GM12878 (cell line): ENCODE measurements at regions not wholly inside any gene's neighbourhood (a gene's known extent, or its start where the extent isn't known, plus 50 kb on each side); places are given as distances from the start of the nearest gene placed in this dataset.

Experiments used
- ATAC-seq: fragments of 200-7000 bp; cut with Tn5 transposase; 3 replicates; pipeline ENCODE4 v1.9.1; 2020; ENCODE audit warnings: mild to moderate bottlenecking, moderate library complexity
- BruUV-seq: library from RNA; stranded (reverse); fragments of 400-500 nt; replicated peaks from 2 replicates; lab custom pipeline; 2021; lab: Mats Ljungman, UMichigan
- CTCF ChIA-PET: fragments of 300-600 bp; sonication (Branson Sonifier 250); formaldehyde crosslinking; extraction: SDS; loops from one replicate; lab custom pipeline; 2021; ENCODE audit warnings: inconsistent platforms; lab: Yijun Ruan, JAX
- POLR2A ChIA-PET: fragments of 350-600 bp; formaldehyde crosslinking; extraction: SDS; loops from one replicate; lab custom pipeline; 2021; ENCODE audit warnings: inconsistent platforms; lab: Charles Lee
- RAD21 ChIA-PET: fragments of 300-600 bp; sonication (Branson Sonifier 250); formaldehyde crosslinking; loops from one replicate; lab custom pipeline; 2023; ENCODE audit warnings: antibody characterized with exemption; ENCODE audit not compliant: unreplicated experiment; lab: Charles Lee
- SMC1A ChIA-PET: fragments of 300-600 bp; sonication (Branson Sonifier 250); formaldehyde crosslinking; loops from one replicate; lab custom pipeline; 2023; ENCODE audit not compliant: unreplicated experiment, uncharacterized antibody; lab: Charles Lee
- DNase-seq: peaks from one replicate; pipeline ENCODE4 v3.0.0-alpha.2; 2011; ENCODE audit warnings: low read depth, low spot score
- FAIRE-seq: peaks from 3 replicates; lab custom pipeline; 2011; peaks lifted over from hg19 to GRCh38; lab: Jason Lieb, UNC
- H2AFZ ChIP-seq: 2 replicates; pipeline ENCODE4 v1.6.0; 2011; ENCODE audit warnings: low read depth, low read length, control low read depth; ENCODE audit not compliant: control insufficient read depth
- H3K27ac ChIP-seq: 2 replicates; pipeline ENCODE4 v1.5.1; 2011; ENCODE audit warnings: control low read depth; ENCODE audit not compliant: control insufficient read depth, insufficient read depth
- H3K27me3 ChIP-seq, 2 experiments: replicated peaks in 1 of 2; 2 replicates each; pipeline versions ENCODE4 v1.6.0 to v1.6.1; 2011; ENCODE audit warnings: low read length in 1 of 2; ENCODE audit not compliant: control insufficient read depth in 2 of 2, insufficient read depth in 2 of 2
- H3K36me3 ChIP-seq, 2 experiments: 2 replicates each; pipeline ENCODE4 v1.5.1; 2011; ENCODE audit warnings: low read length in 1 of 2; ENCODE audit not compliant: control insufficient read depth in 2 of 2, insufficient read depth in 2 of 2
- H3K4me1 ChIP-seq: 2 replicates; pipeline ENCODE4 v1.6.1; 2011; ENCODE audit warnings: mild to moderate bottlenecking, low read length, moderate library complexity, mixed read lengths; ENCODE audit not compliant: control insufficient read depth, insufficient read depth
- H3K4me2 ChIP-seq: 2 replicates; pipeline ENCODE4 v1.6.0; 2011; ENCODE audit warnings: control low read depth; ENCODE audit not compliant: control insufficient read depth, insufficient read depth
- H3K4me3 ChIP-seq: fragments of 200-600 bp; sonication (generic); 2 replicates; pipeline ENCODE4 v1.5.1; 2016
- H3K79me2 ChIP-seq: 2 replicates; pipeline ENCODE4 v1.6.0; 2011; ENCODE audit warnings: low read length; ENCODE audit not compliant: control insufficient read depth, insufficient read depth
- H3K9ac ChIP-seq: 2 replicates; pipeline ENCODE4 v1.8.0; 2011; ENCODE audit warnings: low read length, control low read depth, mixed read lengths; ENCODE audit not compliant: control insufficient read depth, insufficient read depth
- H3K9me3 ChIP-seq: replicated peaks from 3 replicates; pipeline ENCODE4 v1.5.1; 2011; ENCODE audit warnings: mild to moderate bottlenecking, low read length; ENCODE audit not compliant: control insufficient read depth, insufficient read depth
- H4K20me1 ChIP-seq: 2 replicates; pipeline ENCODE4 v1.6.0; 2011; ENCODE audit not compliant: control insufficient read depth, insufficient read depth
- EP300 ChIP-seq, 2 experiments: fragments of 150-350 bp in 1 of 2; IDR thresholded peaks; 2 replicates each; pipeline ENCODE4 v1.6.1; 2011 to 2012; ENCODE audit warnings: low read depth in 2 of 2, low read length in 2 of 2, borderline replicate concordance in 1 of 2, improper control_type of control experiment in 1 of 2, inconsistent platforms in 1 of 2; ENCODE audit not compliant: control insufficient read depth in 1 of 2
- EZH2 ChIP-seq: IDR thresholded peaks from 2 replicates; pipeline ENCODE4 v1.6.1; 2012; ENCODE audit warnings: low read depth, mild to moderate bottlenecking, control low read depth, inconsistent platforms, low read length, borderline replicate concordance; ENCODE audit not compliant: control insufficient read depth
- GABPA ChIP-seq: IDR thresholded peaks from 2 replicates; pipeline ENCODE4 v1.6.1; 2014; ENCODE audit warnings: antibody characterized with exemption, low read depth, mild to moderate bottlenecking, inconsistent platforms
- HDGF ChIP-seq: fragments of 450-650 bp; IDR thresholded peaks from 2 replicates; pipeline ENCODE4 v1.6.1; 2016; ENCODE audit warnings: antibody characterized with exemption
- KDM1A ChIP-seq: fragments of 200-600 bp; sonication (generic); IDR thresholded peaks from 2 replicates; pipeline ENCODE4 v1.6.1; 2016; ENCODE audit warnings: borderline replicate concordance
- LARP7 ChIP-seq: fragments of 450-650 bp; IDR thresholded peaks from 2 replicates; pipeline ENCODE4 v1.6.1; 2017; ENCODE audit warnings: mild to moderate bottlenecking
- POU2F2 ChIP-seq: IDR thresholded peaks from 3 replicates; pipeline ENCODE4 v1.6.1; 2011; ENCODE audit warnings: low read depth, mild to moderate bottlenecking, low read length, borderline replicate concordance
- SRF ChIP-seq, 2 experiments: IDR thresholded peaks; 2 replicates each; pipeline ENCODE4 v1.6.1; 2011; ENCODE audit warnings: low read depth in 2 of 2, low read length in 2 of 2, mild to moderate bottlenecking in 1 of 2, moderate library complexity in 1 of 2
- STAT3 ChIP-seq: IDR thresholded peaks from 2 replicates; pipeline ENCODE4 v1.6.1; 2011; ENCODE audit warnings: low read depth, low read length, improper control_type of control experiment
- TCF3 ChIP-seq: IDR thresholded peaks from 2 replicates; pipeline ENCODE4 v1.6.1; 2012; ENCODE audit warnings: low read depth, mild to moderate bottlenecking, low read length, borderline replicate concordance; ENCODE audit not compliant: insufficient read depth
- YBX1 ChIP-seq: fragments of 450-650 bp; IDR thresholded peaks from 2 replicates; pipeline ENCODE4 v1.6.1; 2016; ENCODE audit warnings: antibody characterized with exemption
- WGBS: methylation state at CpG from one replicate; pipeline ENCODE4 v1.1.6; 2016; ENCODE audit warnings: low lambda C conversion rate; ENCODE audit not compliant: insufficient replicate concordance, insufficient coverage; ENCODE audit errors: missing lambda C conversion rate; 5-methylcytosine and 5-hydroxymethylcytosine counted together
- in situ Hi-C: fragments of 300-500 bp; cut with MboI; formaldehyde crosslinking; loops from 9 replicates; pipeline ENCODE4 v1.14.3; 2018; ENCODE audit warnings: mixed read lengths
- intact Hi-C: fragments of 100-400 bp; cut with micrococcal nuclease; formaldehyde crosslinking; loops from one replicate; pipeline ENCODE4 v1.14.2; 2022; ENCODE audit not compliant: unreplicated experiment

GRCh38 chr2:8297376-8298231 lies 384.3 kb upstream of the ID2 start:
- WGBS = 88% methylated on average over 8 of the region's 8 CpGs
- no peak overlapping the region for H3K4me2 ChIP-seq
- no peaks in the 10 kb centered on the region for H4K20me1 ChIP-seq
- H3K4me3 ChIP-seq = no peak overlapping the region
- ChIA-PET RAD21 (interaction anchor here (1.0 kb wide), 1 partner anchor 63 kb away, joined by 3 read pairs; no protein-coding TSS in a partner anchor), POLR2A (interaction anchor here (0.6 kb wide), 1 partner anchor 20 kb away, joined by 3 read pairs; no protein-coding TSS in a partner anchor), SMC1A (interaction anchor here (0.8 to 1.7 kb wide), 2 partner anchors 9 kb away, joined by 3 to 4 read pairs; no protein-coding TSS in a partner anchor), CTCF (no interaction called here)
- TF ChIP-seq GABPA (no peak), YBX1 (no peak), KDM1A (no peak), POU2F2 (no peak), TCF3 (no peak), EP300 (IDR thresholded peaks at IDR 0.05; ENCODE audit: borderline replicate concordance in 1 of 2, control insufficient read depth in 1 of 2, low read depth in 2 of 2, low read length in 2 of 2) (no peak), LARP7 (no peak), HDGF (no peak), STAT3 (no peak), SRF (IDR thresholded peaks at IDR 0.05; ENCODE audit: low read depth in 2 of 2, low read length in 2 of 2) (no peak), EZH2 (no peak)
- no peaks in the 10 kb centered on the region; a peak in 2 of 4 replicates for H3K36me3 ChIP-seq
- H2AFZ ChIP-seq = no peak overlapping the region
- no peak for DNase-seq
- BruUV-seq = no TSS peak
- ATAC-seq = no peak
- peaks cover 16% of the 10 kb centered on the region for H3K9me3 ChIP-seq
- no peak overlapping the region for H3K27ac ChIP-seq
- no peak for FAIRE-seq
- intact Hi-C loops (no loop called here), in situ Hi-C loops (no loop called here)
- no peak overlapping the region for H3K9ac ChIP-seq
- H3K79me2 ChIP-seq = no peaks in the 10 kb centered on the region
- H3K27me3 ChIP-seq = no peaks in the 10 kb centered on the region
- H3K4me1 ChIP-seq = peaks cover 27% of the 10 kb centered on the region
